GM23338 (cell line): ENCODE measurements at regions not wholly inside any gene's neighbourhood (a gene's known extent, or its start where the extent isn't known, plus 50 kb on each side); places are given as distances from the start of the nearest gene placed in this dataset.

Source experiments
- ATAC-seq: fragments of 200-7000 bp; cut with Tn5 transposase; 3 replicates; pipeline ENCODE4 v1.9.1; 2020
- DNase-seq: peaks from one replicate; pipeline ENCODE4 v3.0.0-alpha.2; 2015; ENCODE audit warnings: low spot score
- H2AFZ ChIP-seq: fragments of 200-600 bp; sonication (generic); 2 replicates; pipeline ENCODE4 v1.8.0; 2016; ENCODE audit warnings: antibody characterized with exemption, mild to moderate bottlenecking, moderate library complexity
- H3F3A ChIP-seq: fragments of 200-600 bp; sonication (generic); replicated peaks from 2 replicates; pipeline ENCODE4 v1.8.0; 2017; ENCODE audit warnings: antibody characterized with exemption, mixed run types, low read depth
- H3K27ac ChIP-seq: fragments of 200-600 bp; sonication (generic); 2 replicates; pipeline ENCODE4 v1.6.1; 2016; ENCODE audit warnings: low read depth
- H3K27me3 ChIP-seq: fragments of 200-600 bp; sonication (generic); 2 replicates; pipeline ENCODE4 v1.8.0; 2016; ENCODE audit warnings: mild to moderate bottlenecking, mixed run types, moderate library complexity; ENCODE audit not compliant: insufficient read depth
- H3K36me3 ChIP-seq: fragments of 200-600 bp; sonication (generic); 2 replicates; pipeline ENCODE4 v1.8.0; 2016; ENCODE audit warnings: mild to moderate bottlenecking; ENCODE audit not compliant: insufficient read depth
- H3K4me1 ChIP-seq: fragments of 200-600 bp; sonication (generic); 2 replicates; pipeline ENCODE4 v1.8.0; 2016; ENCODE audit warnings: mild to moderate bottlenecking, moderate library complexity; ENCODE audit not compliant: insufficient read depth
- H3K4me2 ChIP-seq: fragments of 200-600 bp; sonication (generic); 2 replicates; pipeline ENCODE4 v1.7.1; 2017; ENCODE audit warnings: mixed run types
- H3K4me3 ChIP-seq: fragments of 200-600 bp; sonication (generic); 2 replicates; pipeline ENCODE4 v1.6.1; 2016; ENCODE audit warnings: mixed run types
- H3K79me2 ChIP-seq: fragments of 200-600 bp; sonication (generic); replicated peaks from 2 replicates; pipeline ENCODE4 v1.8.0; 2017; ENCODE audit warnings: mild to moderate bottlenecking; ENCODE audit not compliant: insufficient read depth
- H3K9me2 ChIP-seq: fragments of 200-600 bp; sonication (generic); 2 replicates; pipeline ENCODE4 v1.8.0; 2017; ENCODE audit not compliant: insufficient read depth
- H4K20me1 ChIP-seq: fragments of 200-600 bp; sonication (generic); replicated peaks from 2 replicates; pipeline ENCODE4 v1.8.0; 2017; ENCODE audit warnings: mild to moderate bottlenecking; ENCODE audit not compliant: insufficient read depth
- H3K27ac Mint-ChIP-seq: 2 replicates; pipeline ENCODE4 v1.8.0; 2020; ENCODE audit warnings: inconsistent platforms, mild to moderate bottlenecking, moderate library complexity, mixed read lengths
- H3K27me3 Mint-ChIP-seq: 3 replicates; pipeline ENCODE4 v1.8.0; 2022; ENCODE audit warnings: low read depth, mild to moderate bottlenecking, moderate library complexity, mixed read lengths, inconsistent platforms; ENCODE audit not compliant: insufficient read depth, poor library complexity
- H3K36me3 Mint-ChIP-seq: 3 replicates; pipeline ENCODE4 v1.8.0; 2021; ENCODE audit warnings: low read depth, mild to moderate bottlenecking, inconsistent platforms, moderate library complexity, mixed read lengths
- H3K4me1 Mint-ChIP-seq: 3 replicates; pipeline ENCODE4 v1.8.0; 2020; ENCODE audit warnings: mild to moderate bottlenecking, inconsistent platforms, mixed read lengths
- H3K4me3 Mint-ChIP-seq: 3 replicates; pipeline ENCODE4 v1.8.0; 2021; ENCODE audit warnings: moderate library complexity, mild to moderate bottlenecking, inconsistent platforms, mixed read lengths
- H3K9me3 Mint-ChIP-seq: 3 replicates; pipeline ENCODE4 v1.8.0; 2020; ENCODE audit warnings: moderate library complexity, mild to moderate bottlenecking, inconsistent platforms, mixed read lengths
- EZH2phosphoT487 ChIP-seq: fragments of 200-600 bp; sonication (generic); IDR thresholded peaks from one replicate; pipeline ENCODE4 v1.8.1; 2018; ENCODE audit warnings: antibody characterized with exemption; ENCODE audit not compliant: unreplicated experiment
- NANOG ChIP-seq: IDR thresholded peaks from 2 replicates; pipeline ENCODE4 v1.6.1; 2016; ENCODE audit warnings: antibody characterized with exemption, borderline replicate concordance
- REST ChIP-seq: IDR thresholded peaks from one replicate; pipeline ENCODE4 v1.6.1; 2018; ENCODE audit warnings: antibody characterized with exemption; ENCODE audit not compliant: unreplicated experiment
- ZNF114 ChIP-seq: fragments of 250-450 bp; sonication (Bioruptor Pico); IDR thresholded peaks from 2 replicates; pipeline ENCODE4 v1.5.0; 2020; ENCODE audit warnings: mild to moderate bottlenecking, moderate library complexity
- TF ChIP-seq, protein P1 (sequence below): fragments of 250-450 bp; sonication (Bioruptor Pico); IDR thresholded peaks from 2 replicates; pipeline ENCODE4 v1.5.0; 2020; ENCODE audit warnings: mild to moderate bottlenecking, moderate library complexity

GRCh38 chr11:134878785-134879184 lies 466.7 kb upstream of the B3GAT1 start (continued):
- TF ChIP-seq, protein P1, sequence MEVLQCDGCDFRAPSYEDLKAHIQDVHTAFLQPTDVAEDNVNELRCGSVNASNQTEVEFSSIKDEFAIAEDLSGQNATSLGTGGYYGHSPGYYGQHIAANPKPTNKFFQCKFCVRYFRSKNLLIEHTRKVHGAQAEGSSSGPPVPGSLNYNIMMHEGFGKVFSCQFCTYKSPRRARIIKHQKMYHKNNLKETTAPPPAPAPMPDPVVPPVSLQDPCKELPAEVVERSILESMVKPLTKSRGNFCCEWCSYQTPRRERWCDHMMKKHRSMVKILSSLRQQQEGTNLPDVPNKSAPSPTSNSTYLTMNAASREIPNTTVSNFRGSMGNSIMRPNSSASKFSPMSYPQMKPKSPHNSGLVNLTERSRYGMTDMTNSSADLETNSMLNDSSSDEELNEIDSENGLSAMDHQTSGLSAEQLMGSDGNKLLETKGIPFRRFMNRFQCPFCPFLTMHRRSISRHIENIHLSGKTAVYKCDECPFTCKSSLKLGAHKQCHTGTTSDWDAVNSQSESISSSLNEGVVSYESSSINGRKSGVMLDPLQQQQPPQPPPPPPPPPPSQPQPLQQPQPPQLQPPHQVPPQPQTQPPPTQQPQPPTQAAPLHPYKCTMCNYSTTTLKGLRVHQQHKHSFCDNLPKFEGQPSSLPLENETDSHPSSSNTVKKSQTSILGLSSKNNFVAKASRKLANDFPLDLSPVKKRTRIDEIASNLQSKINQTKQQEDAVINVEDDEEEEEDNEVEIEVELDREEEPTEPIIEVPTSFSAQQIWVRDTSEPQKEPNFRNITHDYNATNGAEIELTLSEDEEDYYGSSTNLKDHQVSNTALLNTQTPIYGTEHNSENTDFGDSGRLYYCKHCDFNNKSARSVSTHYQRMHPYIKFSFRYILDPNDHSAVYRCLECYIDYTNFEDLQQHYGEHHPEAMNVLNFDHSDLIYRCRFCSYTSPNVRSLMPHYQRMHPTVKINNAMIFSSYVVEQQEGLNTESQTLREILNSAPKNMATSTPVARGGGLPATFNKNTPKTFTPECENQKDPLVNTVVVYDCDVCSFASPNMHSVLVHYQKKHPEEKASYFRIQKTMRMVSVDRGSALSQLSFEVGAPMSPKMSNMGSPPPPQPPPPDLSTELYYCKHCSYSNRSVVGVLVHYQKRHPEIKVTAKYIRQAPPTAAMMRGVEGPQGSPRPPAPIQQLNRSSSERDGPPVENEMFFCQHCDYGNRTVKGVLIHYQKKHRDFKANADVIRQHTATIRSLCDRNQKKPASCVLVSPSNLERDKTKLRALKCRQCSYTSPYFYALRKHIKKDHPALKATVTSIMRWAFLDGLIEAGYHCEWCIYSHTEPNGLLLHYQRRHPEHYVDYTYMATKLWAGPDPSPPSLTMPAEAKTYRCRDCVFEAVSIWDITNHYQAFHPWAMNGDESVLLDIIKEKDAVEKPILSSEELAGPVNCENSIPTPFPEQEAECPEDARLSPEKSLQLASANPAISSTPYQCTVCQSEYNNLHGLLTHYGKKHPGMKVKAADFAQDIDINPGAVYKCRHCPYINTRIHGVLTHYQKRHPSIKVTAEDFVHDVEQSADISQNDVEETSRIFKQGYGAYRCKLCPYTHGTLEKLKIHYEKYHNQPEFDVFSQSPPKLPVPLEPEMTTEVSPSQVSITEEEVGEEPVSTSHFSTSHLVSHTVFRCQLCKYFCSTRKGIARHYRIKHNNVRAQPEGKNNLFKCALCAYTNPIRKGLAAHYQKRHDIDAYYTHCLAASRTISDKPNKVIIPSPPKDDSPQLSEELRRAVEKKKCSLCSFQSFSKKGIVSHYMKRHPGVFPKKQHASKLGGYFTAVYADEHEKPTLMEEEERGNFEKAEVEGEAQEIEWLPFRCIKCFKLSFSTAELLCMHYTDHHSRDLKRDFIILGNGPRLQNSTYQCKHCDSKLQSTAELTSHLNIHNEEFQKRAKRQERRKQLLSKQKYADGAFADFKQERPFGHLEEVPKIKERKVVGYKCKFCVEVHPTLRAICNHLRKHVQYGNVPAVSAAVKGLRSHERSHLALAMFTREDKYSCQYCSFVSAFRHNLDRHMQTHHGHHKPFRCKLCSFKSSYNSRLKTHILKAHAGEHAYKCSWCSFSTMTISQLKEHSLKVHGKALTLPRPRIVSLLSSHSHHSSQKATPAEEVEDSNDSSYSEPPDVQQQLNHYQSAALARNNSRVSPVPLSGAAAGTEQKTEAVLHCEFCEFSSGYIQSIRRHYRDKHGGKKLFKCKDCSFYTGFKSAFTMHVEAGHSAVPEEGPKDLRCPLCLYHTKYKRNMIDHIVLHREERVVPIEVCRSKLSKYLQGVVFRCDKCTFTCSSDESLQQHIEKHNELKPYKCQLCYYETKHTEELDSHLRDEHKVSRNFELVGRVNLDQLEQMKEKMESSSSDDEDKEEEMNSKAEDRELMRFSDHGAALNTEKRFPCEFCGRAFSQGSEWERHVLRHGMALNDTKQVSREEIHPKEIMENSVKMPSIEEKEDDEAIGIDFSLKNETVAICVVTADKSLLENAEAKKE (CRISPR knock-in tag) = no peak
- TF ChIP-seq NANOG = no peak

DNA sequence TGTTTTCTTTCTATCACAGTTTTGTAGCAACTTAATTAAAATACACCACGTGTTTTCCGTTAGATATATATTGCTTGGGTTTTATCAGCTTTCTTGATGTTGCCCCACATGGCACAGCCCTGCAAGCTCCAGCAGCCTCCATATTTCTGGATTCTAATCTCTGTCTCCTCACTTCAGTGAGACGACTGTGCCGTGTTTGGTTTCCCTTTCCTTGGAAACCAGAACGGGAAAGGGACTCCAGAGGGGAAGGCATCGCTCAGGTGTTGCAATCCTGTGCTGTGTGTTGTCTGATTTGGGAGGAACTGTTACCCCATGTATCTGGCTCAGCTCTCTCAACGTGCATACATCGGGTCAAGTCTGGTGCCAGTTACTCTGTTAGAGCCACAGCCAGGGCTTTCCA lies 464.2 kb upstream of the B3GAT1 start:
- Histone ChIP-seq H3K4me1 (no peaks in the 10 kb centered on the region), H3F3A (no peaks in the 10 kb centered on the region), H3K4me3 (no peak overlapping the region), H3K27me3 (no peaks in the 10 kb centered on the region), H4K20me1 (no peaks in the 10 kb centered on the region), H3K27ac (no peak overlapping the region), H2AFZ (peak overlapping the region; percentile 80), H3K4me2 (no peak overlapping the region), H3K36me3 (no peaks in the 10 kb centered on the region), H3K79me2 (no peaks in the 10 kb centered on the region), H3K9me2 (no peaks in the 10 kb centered on the region)
- no peaks in the 10 kb centered on the region for H3K4me1 Mint-ChIP-seq
- H3K36me3 Mint-ChIP-seq = no peaks in the 10 kb centered on the region
- no peaks in the 10 kb centered on the region for H3K9me3 Mint-ChIP-seq
- no peak for ATAC-seq
- no peak for DNase-seq
- H3K27me3 Mint-ChIP-seq = peaks cover 7% of the 10 kb centered on the region
- no peak overlapping the region for H3K27ac Mint-ChIP-seq
- TF ChIP-seq REST (no peak), EZH2phosphoT487 (no peak), ZNF114 (CRISPR knock-in tag) (no peak)
- TF ChIP-seq, protein P1 (CRISPR knock-in tag) = no peak
- H3K4me3 Mint-ChIP-seq = no peak overlapping the region
